NT2/D1 (cell line): ENCODE measurements at regions not wholly inside any gene's neighbourhood (a gene's known extent, or its start where the extent isn't known, plus 50 kb on each side); places are given as distances from the start of the nearest gene placed in this dataset.

Experiments used
- SUZ12 ChIP-seq: IDR thresholded peaks from 2 replicates; pipeline ENCODE4 v1.6.1; 2011; ENCODE audit not compliant: insufficient read length, insufficient read depth; ENCODE audit errors: extremely low read depth
- YY1 ChIP-seq: IDR thresholded peaks from 2 replicates; pipeline ENCODE4 v1.6.1; 2011; ENCODE audit not compliant: insufficient read length, insufficient read depth
- ZNF274 ChIP-seq: IDR thresholded peaks from 2 replicates; pipeline ENCODE4 v1.6.1; 2011; ENCODE audit warnings: mild to moderate bottlenecking, low read depth, low read length

DNA sequence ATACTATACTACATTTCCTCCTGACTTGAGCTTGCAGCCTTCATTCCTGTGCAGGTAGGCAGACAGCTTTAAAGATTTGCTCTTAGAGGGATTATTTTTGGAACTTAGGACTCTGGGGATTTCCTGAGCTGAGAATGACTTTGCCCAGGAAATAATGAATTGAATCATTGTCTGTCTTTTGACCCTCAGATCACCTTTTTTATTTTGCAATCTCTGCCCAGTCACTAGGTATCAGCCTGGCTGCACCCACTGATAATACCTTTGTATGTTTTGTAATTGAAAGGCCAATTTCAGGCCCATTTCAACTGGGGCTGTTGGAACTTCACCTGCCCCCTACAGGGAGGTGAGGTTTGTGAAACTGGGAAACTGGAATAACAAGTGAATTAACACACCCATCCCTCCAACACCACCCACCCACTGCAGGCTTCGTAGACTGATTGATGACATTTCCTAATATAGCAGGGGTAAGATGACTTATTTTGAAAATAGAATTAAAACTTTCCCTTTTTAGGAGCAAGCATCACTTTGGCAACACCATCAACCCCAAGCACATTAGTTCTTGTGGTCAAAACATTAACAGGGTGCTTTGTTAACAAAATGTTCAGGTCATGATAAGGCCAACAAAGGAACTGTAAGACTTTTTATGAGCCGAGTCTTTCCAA lies 157.1 kb upstream of the CENPW start:
- TF ChIP-seq SUZ12, result no peak
- TF ChIP-seq YY1, result no peak
- no peak for TF ChIP-seq ZNF274
